Embryonic facial prominence (tissue), 1 donor: ENCODE measurements at regions not wholly inside any gene's neighbourhood (a gene's known extent, or its start where the extent isn't known, plus 50 kb on each side); places are given as distances from the start of the nearest gene placed in this dataset.

Experiments
- DNase-seq: peaks from one replicate; pipeline ENCODE4 v3.0.0-alpha.2; 2016; ENCODE audit errors: extremely low spot score

DNA sequence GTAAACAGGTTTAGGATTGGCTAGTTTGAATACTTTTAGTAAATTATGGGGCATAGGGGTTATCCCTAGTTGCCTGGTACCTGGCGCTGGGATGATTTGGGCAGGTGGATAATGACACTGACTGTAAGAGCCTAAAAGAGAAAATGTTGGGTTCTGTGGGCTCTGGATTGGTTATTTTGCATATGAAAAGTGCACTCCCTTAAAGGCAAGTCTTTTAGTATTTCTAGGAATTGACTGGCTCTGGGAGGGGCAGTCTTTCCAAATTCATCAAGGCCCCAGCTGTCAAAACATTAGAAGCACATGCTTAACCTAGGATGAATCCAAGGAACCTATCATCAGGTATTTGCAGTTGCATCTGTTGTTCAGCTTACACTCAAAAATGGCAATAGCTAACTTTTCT lies 454.6 kb upstream of the SORCS1 start:
- DNase-seq = no peak

DNA sequence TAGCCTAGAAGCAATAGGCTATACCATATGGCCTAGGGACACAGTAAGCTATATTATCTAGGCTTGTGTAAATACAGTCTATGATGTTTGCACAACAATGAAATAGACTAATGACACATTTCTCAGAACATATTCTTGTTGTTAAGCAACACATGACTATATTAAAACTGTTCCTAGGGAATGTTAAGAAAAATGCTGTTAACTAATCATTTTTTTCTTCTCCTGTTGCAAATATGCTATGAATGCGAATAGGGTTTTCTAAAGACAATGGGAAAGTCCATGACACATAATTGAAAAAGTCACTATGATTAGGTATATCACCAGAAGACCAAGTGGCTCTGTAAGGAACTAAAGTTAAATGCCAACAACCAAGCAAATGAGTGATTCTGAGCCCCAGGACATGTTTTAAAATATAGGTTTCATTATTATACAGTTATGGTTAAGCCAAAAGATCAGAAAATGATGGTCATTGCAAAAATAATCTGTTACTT lies 454.0 kb upstream of the SORCS1 start:
- no peak for DNase-seq

DNA sequence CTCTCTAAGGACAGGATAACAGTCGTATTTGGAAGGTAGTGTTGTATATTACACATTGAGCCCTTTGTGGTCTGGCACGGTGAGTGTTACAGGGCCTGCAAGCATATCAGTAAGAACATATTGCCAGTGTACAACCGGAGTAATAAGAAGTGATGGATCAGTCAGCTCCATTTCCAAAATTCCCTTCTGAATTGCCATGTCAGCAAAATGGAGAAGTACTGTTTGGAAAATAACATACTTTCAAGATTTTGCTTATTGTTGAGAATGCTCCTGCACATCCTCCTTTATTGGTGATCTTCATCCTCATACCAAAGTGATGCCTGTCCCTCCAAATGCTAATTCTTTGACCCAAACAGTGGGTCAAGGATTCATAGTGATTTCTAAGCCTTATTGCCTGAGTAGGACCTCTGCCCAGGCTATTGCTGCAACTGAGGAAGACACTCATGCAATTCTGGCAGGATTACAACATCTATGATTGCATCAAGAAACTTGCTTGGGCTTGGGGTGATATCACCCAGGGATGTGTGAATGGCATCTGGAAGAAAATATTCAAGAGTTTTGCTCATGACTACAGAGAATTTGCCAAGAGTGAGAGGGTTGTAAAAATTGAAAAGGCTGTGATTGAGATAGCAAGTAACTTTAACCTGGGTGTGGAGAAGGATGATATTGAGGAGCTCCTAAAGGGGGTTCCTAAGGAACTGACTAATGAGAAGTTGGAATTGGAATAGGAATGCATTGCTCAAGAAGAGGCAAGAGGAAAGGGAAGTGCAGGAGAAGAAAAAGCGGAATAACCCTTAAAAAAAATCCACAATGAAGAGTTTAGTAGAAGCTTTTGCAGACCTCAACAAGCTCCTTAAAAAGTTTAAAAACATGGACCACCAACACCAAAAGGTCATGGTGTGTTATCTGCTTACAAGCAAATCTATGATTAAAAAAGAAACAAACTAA lies 452.2 kb upstream of the SORCS1 start:
- no peak for DNase-seq

DNA sequence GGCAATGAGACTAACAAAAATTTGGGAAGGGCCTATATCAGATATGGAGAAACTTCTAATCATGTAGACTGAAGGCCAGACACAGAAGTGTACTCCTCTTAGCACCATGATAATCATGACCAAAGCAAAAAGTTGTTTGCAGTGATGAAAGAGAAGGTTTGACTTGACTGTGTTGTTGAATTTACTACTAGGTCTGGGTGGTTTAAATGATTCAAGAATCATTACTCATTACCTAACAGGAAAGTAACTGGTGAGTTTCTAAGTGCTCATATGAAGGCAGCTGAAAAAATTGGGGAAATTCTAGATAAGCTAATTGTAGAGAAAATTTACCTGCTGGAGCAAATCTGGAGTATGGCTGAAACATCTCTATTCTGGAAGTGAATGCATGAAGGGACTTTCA lies 451.5 kb upstream of the SORCS1 start:
- no peak for DNase-seq

DNA sequence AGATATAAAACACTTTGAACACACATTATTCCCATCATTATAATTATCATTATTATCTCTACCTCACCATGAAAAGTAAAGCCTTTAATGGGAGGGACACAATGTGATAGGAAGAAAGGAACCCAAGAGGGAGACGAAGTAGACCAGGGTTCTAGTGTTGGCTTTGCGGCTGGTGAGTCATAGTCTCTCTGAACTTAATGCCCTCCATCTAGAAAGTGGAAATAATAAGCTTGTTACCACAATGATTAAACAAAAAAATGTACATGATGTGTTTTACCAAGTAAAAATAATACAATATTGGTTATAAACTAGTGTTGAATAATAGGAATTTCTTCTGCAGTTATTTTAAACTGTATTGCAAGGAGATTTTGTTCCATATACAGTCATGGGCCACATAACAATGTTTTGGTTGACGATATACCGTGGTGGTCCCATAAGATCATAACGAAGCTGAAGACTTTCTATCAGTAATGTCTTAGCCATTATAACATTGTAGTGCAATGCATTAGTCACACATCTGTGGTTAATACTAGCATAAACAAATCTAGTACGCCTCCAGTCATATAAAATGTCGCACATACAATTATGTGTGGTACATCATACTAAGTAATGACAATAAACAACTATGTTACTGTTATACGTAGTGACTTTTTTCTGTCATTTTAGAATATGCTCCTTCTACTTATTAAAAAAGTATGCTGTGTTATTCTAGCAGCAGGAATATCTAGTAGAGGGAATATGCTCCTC lies 450.6 kb upstream of the SORCS1 start:
- no peak for DNase-seq

DNA sequence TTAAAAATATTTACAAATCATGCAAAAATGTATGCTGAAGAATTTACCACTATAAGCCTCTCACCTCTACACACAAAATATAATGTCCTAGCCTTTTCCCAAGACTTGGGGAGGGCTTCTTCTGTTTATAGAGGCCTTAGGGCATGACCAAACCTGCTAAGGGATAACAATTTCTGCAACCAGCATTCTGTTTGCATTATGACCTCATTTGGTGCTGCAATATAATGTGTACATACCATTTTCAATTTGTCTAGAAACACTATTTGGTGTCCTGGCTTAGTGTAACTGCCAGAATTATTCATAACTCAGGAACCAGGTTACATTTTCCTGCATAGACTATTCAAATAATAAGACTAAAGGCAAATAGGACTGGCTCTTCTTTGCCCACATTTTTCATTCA lies 446.6 kb upstream of the SORCS1 start:
- DNase-seq = no peak

DNA sequence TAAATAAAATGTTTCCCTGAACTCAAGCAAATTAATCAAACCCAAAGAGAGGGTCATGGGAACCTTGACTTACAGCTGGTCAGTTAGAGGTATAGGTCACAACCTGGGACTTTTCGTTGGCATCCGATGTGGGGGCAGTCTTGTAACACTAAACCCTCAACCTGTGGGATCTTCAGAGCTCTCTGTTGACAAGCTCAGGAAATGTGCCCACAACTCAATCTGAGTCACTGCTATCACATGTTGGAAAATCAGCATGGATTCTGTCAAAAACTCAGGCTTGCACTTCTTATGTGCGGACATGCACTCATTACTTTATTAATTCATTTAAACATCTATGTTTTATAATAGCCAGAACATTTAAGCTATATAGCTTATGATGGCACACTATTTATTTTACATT lies 424.6 kb upstream of the SORCS1 start:
- DNase-seq = no peak

DNA sequence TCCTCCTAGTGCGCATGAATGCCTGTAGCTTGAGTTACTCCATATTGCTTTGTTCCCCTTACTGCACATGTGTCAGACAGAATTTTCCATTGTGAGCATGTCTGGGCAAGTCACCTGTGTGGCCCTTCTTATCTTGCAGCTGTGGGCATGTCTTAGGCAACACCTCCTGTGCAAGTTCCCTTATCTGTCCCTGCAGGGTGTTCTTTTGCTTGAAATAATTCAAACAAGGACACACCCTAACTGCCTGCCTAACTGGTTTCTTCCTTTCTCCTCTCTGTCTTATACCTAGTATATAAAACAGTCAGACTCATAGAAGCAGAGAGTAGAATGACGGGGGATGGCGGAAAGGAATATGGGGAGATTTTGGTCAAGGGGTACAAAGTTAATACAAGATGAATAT lies 421.1 kb upstream of the SORCS1 start:
- no peak for DNase-seq

DNA sequence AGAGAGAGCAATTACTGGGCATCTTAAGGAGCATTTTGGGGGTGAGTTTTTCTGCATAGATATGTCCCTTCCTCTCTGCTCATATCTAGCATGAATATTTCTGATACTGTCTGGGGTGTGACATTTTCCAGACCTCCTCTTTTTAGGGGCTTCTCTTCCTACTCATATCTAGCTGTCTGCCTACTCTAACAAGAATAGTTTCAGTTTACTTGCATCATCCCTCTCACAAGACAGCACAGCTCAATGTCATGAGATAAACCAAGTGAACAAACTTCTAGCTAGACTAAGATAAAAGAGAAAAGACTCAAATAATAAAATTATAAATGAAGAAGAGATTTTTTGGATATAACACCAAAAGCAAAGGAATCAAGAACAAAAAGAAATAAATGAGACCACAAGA lies 419.5 kb upstream of the SORCS1 start:
- DNase-seq = no peak

DNA sequence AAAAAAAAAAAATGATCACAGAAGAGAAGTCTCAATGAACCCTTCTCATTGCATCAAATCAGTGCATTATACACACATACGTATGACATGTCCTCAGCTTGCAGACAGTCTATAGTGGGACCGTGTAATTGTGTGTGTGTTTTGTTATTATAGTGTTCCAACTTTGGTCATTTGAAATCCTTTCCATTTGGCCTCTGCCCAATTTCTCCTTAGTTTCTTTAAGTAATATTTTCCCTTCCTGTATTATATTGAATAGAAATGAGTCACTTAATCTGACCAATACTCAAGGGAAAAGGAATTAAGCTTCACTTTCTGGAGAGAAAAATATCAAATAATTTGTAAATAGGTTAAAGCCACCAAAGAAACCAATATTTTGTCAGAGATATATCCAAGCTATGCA lies 415.5 kb upstream of the SORCS1 start:
- DNase-seq = no peak

DNA sequence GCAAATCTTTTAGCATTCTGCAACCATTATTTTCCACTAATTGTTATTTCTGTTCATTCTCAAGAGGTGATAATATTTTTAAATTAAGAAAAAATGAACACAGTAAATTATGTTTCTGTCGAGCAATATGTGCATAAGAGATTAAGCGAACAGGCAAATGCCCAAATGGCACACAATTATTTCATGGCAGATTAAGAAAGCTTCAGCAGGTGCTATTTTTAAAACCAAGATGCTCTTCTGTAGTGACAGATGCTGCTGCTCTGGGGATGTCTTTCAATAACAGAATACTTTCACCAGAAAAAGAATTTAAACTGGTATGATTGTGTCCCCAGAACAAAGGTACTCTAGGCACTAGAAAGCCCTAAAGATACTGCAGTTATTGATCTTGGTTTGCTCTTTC lies 412.7 kb upstream of the SORCS1 start:
- no peak for DNase-seq

DNA sequence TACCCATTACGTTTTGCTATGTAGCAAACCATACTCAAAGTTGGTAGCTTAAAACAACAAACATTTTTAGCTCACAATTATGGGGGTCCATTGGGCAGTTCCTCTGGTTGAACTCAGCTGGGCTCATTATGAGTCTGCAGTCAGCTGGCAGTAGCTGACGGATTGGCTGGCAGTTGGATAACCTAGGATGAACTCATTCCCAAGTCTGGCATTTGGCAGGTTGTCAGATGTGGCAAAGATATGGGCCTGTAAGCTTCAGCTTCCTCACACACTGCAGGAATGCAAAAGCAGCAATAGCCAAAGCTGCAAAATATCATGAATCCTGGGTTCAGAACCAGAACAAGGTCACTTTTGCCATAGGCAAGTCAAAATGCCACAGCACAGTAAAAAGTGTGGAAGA lies 412.2 kb upstream of the SORCS1 start:
- no peak for DNase-seq

DNA sequence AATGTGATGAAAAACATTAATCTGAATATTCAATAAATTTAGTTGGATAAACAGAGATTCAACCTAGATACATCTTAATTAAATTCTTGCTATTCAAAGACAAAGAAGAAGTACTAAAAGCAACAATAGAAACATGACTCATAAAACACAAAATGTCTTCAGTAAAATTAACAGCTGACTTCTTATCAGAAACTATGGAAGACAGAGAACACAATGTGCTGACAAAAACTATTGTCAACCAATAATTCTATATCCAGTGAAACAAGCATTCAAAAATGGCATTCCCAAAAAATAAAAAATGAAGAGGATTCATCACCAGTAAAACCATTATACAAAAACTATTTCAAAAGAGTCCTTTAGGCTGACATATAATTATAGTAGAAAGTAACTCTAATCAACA lies 400.5 kb upstream of the SORCS1 start:
- DNase-seq = no peak

DNA sequence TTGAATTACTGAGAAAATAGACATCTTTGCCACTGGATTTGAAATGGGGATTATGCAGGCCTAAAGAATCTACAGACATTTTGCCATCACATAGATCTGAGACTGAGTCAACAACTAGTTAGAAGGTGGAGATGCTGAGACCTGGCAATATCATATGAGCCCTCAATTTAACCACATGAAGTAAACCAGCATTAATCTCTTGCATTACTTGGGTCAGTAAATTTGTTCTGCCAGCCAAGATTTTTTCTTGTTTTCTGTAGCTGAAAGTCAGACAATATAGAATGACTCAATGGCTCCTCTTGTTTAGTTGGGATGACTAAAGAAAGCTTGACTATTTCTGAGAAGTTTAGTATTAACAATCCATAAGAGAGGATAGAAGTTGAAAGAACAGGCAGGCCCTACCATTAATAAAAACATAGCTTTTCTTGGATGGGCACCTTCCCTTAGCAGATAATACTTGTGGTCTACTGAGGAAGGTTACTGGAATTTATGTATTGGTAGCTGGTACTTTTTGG lies 396.7 kb upstream of the SORCS1 start:
- DNase-seq = no peak

DNA sequence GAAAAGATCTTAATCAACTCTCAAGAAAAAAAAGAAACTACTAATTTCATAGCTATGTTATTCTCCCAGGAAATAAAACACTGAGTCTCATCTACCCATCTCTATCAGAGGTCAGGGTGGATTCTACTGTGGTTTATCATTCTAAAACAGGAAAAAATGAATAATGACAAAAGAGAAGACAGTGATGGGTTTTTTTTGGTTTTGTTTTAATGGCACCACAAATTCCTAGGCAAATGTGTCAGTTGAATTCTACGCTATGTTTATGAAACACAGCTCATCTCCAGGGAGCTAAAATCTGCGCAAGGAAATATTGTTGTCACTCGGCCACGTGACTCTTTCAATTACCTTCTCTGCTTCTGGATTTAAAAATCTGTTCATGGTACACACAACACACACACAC lies 393.4 kb upstream of the SORCS1 start:
- no peak for DNase-seq

DNA sequence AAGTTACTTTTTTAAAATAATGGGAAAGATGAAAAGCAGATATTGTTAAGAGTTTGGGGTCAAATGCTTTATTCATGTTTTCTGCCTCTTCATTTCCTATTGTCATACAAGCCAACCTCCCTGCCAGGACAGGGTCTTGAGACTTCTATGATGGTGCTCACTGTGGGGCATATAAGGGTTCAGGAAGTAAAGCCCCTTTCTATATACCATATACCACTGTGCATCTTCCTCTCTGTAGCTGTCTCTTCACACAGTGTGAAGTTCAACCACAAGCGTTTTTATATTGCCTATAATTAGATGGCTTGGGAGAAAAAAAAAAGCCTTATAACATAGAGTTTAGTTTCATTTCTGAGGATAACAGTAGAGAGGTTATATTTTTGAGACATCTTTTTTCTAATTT lies 389.8 kb upstream of the SORCS1 start:
- DNase-seq = no peak

DNA sequence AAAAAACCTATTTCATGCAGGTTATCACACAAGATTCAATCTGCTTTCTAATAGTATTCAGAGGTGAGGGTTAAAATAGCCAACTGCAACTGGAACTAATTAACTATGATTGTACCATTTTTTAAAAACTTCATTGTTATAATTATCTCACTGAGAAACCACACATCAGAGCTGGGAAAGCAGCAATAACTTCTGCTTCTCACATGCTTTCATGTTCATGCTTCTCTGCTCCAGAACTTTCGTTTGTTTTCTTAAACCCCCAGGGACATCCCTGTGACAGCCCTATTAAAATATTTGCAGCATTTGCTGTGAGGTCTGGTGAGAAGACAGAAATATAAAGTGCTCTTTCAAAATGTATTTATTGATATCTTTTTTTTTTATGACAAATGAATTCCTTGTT lies 389.0 kb upstream of the SORCS1 start:
- no peak for DNase-seq

DNA sequence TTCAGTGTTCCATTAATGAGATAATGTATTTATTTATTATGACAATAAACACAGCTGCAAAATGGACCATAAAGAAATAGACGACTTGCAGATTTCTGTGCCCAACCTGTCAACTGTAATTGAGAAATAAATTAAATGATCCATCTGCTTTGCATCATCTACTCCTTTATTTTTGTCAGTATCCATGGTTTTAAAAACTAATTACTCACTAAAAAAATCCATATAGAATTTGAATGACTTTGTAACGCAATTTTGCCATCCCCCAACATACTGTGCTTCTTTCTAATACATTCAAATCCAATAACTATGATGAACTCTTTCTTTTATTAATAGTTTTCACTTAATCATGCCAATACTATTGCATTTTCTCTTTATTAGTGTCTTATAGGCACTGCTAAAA lies 388.5 kb upstream of the SORCS1 start:
- DNase-seq = no peak

DNA sequence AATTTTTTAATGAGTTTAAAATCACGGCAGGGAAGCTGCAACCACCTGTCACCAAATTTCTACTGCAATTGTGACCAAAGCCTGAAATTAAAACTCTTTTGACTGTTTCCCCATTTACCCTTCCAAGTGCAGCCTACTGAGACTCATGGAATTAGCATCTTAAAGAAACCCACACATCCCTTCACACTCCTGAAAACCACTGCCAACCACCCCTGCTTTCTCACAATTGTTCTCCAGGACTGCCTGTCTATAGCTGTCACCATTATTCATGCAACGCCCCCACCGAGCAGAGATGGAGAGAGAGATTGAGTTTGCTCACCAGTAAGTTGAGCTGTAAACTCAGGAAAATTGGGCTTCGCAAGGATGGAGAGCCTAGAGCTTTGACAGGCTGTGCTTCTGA lies 383.8 kb upstream of the SORCS1 start:
- no peak for DNase-seq

DNA sequence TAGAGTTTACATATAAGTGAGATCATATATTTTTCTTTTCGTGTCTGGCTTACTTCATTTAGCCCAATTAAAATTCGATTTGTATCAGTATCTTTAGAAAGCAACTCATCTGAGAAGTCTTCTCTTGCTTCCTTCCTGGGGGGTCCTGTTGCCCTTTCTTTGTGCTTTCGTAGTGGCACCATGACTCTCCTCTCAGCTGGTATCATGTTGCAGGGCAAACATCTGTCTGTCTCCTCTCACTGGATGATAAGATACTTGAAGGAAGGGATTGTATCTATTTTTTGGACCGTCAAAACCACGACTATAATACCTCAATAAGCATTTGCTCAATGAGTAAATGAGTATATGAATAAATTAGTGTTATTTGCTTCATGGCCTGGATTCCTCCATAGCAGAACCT lies 382.5 kb upstream of the SORCS1 start:
- no peak for DNase-seq

DNA sequence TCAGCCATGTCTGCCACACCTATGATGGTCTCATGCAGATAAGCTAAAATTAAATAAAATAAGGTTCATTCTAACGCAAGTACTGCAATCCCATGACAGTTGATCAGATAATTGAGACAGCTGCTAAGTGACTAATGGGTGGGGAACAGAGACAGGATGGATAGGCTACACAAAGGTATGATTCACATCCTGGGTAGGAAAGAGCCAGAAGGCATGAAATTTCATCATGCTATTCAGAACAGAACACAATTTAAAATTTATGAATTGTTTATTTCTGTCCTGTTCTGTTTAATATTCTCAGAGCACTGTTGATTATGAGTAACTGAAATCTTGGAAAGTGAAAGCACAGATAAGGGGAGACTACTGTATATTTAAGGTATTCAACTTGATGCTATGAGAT lies 381.8 kb upstream of the SORCS1 start:
- DNase-seq = no peak

DNA sequence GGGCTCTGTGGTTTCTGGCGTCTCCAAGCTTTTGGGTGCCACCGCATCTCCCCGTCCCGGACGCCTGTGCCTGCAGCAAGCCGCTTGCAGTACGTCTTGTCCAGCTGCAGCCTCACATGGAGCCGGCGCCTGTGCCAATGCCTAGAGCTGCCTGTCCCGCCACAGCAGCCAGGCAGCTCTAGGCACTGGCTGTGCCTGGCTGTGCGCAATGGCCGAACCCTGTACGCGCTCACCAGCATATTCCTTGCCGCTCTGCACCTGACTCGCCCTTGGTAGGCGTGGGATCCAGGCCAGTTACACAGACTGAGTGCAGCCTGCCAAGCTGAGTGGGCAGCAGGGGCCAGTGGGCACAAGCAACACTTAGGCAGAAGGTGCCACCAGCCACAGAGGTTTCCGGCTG lies 381.2 kb upstream of the SORCS1 start:
- DNase-seq = no peak
